Endothelial cell of umbilical vein (primary cell): ENCODE measurements at regions not wholly inside any gene's neighbourhood (a gene's known extent, or its start where the extent isn't known, plus 50 kb on each side); places are given as distances from the start of the nearest gene placed in this dataset.

Experiments used
- BruUV-seq: library from RNA; stranded (reverse); fragments of 400-500 nt; replicated peaks from 2 replicates; lab custom pipeline; 2021; lab: Mats Ljungman, UMichigan
- CTCF ChIA-PET: fragments of 300-600, 350-600 bp; sonication (Branson Sonifier 250); formaldehyde crosslinking; loops from one replicate; lab custom pipeline; 2021; ENCODE audit warnings: antibody characterized with exemption, inconsistent platforms; lab: Charles Lee
- POLR2A ChIA-PET: fragments of 300-600, 350-600 bp; sonication (Branson Sonifier 250); formaldehyde crosslinking; loops from one replicate; lab custom pipeline; 2021; ENCODE audit warnings: antibody characterized with exemption, inconsistent platforms; lab: Charles Lee
- DNase-seq: peaks from one replicate; pipeline ENCODE4 v3.0.0-alpha.2; 2011; ENCODE audit warnings: low read depth, low spot score
- FAIRE-seq: peaks from 2 replicates; lab custom pipeline; 2011; peaks lifted over from hg19 to GRCh38; lab: Jason Lieb, UNC
- H2AFZ ChIP-seq: 2 replicates; pipeline ENCODE4 v1.6.0; 2012; ENCODE audit warnings: low read depth, low read length, control low read depth, inconsistent platforms
- H3K27ac ChIP-seq: 2 replicates; pipeline ENCODE4 v1.5.1; 2011; ENCODE audit warnings: low read depth, mild to moderate bottlenecking, control low read depth, low read length, moderate library complexity; ENCODE audit not compliant: insufficient read depth
- H3K27me3 ChIP-seq, 2 experiments: 2 replicates each; pipeline versions ENCODE4 v1.6.0 to v1.6.1; 2011; ENCODE audit warnings: low read length in 2 of 2, mixed read lengths in 1 of 2; ENCODE audit not compliant: control insufficient read depth in 2 of 2, insufficient read depth in 2 of 2
- H3K36me3 ChIP-seq, 2 experiments: 2 replicates in 1 of 2; 3 replicates in 1 of 2; pipeline ENCODE4 v1.5.1; 2011; ENCODE audit warnings: low read length in 2 of 2, mild to moderate bottlenecking in 1 of 2, moderate library complexity in 1 of 2; ENCODE audit not compliant: control insufficient read depth in 2 of 2, insufficient read depth in 2 of 2; ENCODE audit errors: extremely low read depth in 1 of 2
- H3K4me1 ChIP-seq: 3 replicates; pipeline ENCODE4 v1.5.1; 2011; ENCODE audit warnings: mild to moderate bottlenecking, low read length; ENCODE audit not compliant: control insufficient read depth, insufficient read depth; ENCODE audit errors: extremely low read depth
- H3K4me2 ChIP-seq: 2 replicates; pipeline ENCODE4 v1.6.1; 2011; ENCODE audit warnings: low read length, control low read depth, mixed read lengths; ENCODE audit not compliant: insufficient read depth
- H3K4me3 ChIP-seq, 3 experiments: fragments of 200-600 bp in 1 of 3; sonication (generic), shearing (Covaris generic) in 1 of 3; replicated peaks in 1 of 3; 2 replicates each; pipeline ENCODE4 v1.5.1; 2011 to 2016; ENCODE audit warnings: control low read depth in 3 of 3, low read length in 3 of 3, mild to moderate bottlenecking in 2 of 3, inconsistent platforms in 1 of 3, low read depth in 1 of 3, moderate library complexity in 1 of 3; ENCODE audit not compliant: insufficient read depth in 1 of 3
- H3K79me2 ChIP-seq: 2 replicates; pipeline ENCODE4 v1.6.0; 2012; ENCODE audit warnings: low read length, inconsistent platforms; ENCODE audit not compliant: control insufficient read depth, insufficient read depth
- H3K9ac ChIP-seq: replicated peaks from 2 replicates; pipeline ENCODE3; 2011; ENCODE audit warnings: low read length, control low read depth; ENCODE audit not compliant: insufficient read depth; ENCODE audit errors: extremely low read depth
- H3K9me1 ChIP-seq: replicated peaks from 3 replicates; pipeline ENCODE4 v1.6.0; 2011; ENCODE audit warnings: mild to moderate bottlenecking, low read length; ENCODE audit not compliant: control insufficient read depth, insufficient read depth; ENCODE audit errors: extremely low read depth
- H3K9me3 ChIP-seq: replicated peaks from 2 replicates; pipeline ENCODE4 v1.5.1; 2012; ENCODE audit warnings: low read length, inconsistent platforms; ENCODE audit not compliant: control insufficient read depth, insufficient read depth
- H4K20me1 ChIP-seq: replicated peaks from 2 replicates; pipeline ENCODE3; 2011; ENCODE audit warnings: mild to moderate bottlenecking, low read length; ENCODE audit not compliant: control insufficient read depth, insufficient read depth; ENCODE audit errors: extremely low read depth
- CTCF ChIP-seq, 2 donors: IDR thresholded peaks; 1 replicate in 1 of 2; 2 replicates in 1 of 2; pipeline ENCODE4 v1.5.1; 2011; ENCODE audit warnings: low read length in 2 of 2, mild to moderate bottlenecking in 2 of 2, moderate library complexity in 2 of 2, control low read depth in 1 of 2, inconsistent platforms in 1 of 2, low read depth in 1 of 2; ENCODE audit not compliant: insufficient read depth in 1 of 2; ENCODE audit errors: extremely low read depth in 1 of 2
- EZH2 ChIP-seq: IDR thresholded peaks from 2 replicates; pipeline ENCODE4 v1.6.1; 2012; ENCODE audit warnings: borderline replicate concordance, low read depth, mild to moderate bottlenecking, moderate library complexity, low read length, inconsistent platforms; ENCODE audit not compliant: severe bottlenecking
- FOS ChIP-seq: IDR thresholded peaks from 2 replicates; pipeline ENCODE4 v1.6.1; 2011; ENCODE audit warnings: mild to moderate bottlenecking, low read length, moderate library complexity, borderline replicate concordance; ENCODE audit not compliant: insufficient read depth
- GATA2 ChIP-seq: IDR thresholded peaks from 2 replicates; pipeline ENCODE4 v1.7.0; 2011; ENCODE audit warnings: low read depth, mild to moderate bottlenecking, moderate library complexity, mixed read lengths, low read length; ENCODE audit not compliant: insufficient read length, insufficient read depth
- JUN ChIP-seq: IDR thresholded peaks from 2 replicates; pipeline ENCODE4 v1.6.1; 2011; ENCODE audit warnings: borderline replicate concordance, low read depth; ENCODE audit not compliant: insufficient read length, insufficient read depth
- MAX ChIP-seq: IDR thresholded peaks from 2 replicates; pipeline ENCODE4 v1.6.1; 2011; ENCODE audit not compliant: insufficient read depth, insufficient read length
- MYC ChIP-seq: IDR thresholded peaks from one replicate; pipeline ENCODE4 v1.6.1; 2011; ENCODE audit warnings: mild to moderate bottlenecking, low read depth, low read length
- POLR2A ChIP-seq: IDR thresholded peaks from 2 replicates; pipeline ENCODE4 v1.6.1; 2012; ENCODE audit warnings: low read depth, mild to moderate bottlenecking, control low read depth, low read length
- POLR2AphosphoS5 ChIP-seq: IDR thresholded peaks from 2 replicates; pipeline ENCODE4 v1.6.1; 2012; ENCODE audit warnings: low read depth, mild to moderate bottlenecking, control low read depth, low read length, moderate library complexity; ENCODE audit not compliant: insufficient read depth
- dilution Hi-C: fragments of 300-500 bp; cut with MboI; formaldehyde crosslinking; loops from one replicate; pipeline ENCODE4 v1.15.0; 2019; ENCODE audit warnings: low sequenced_read_pairs; ENCODE audit not compliant: extremely low pct_ligation_motif_present
- intact Hi-C: fragments of 100-400 bp; cut with micrococcal nuclease; formaldehyde crosslinking; loops from one replicate; pipeline ENCODE4 v1.10.0; 2022

- Histone ChIP-seq H3K9me1 (no peaks in the 10 kb centered on the region), H3K79me2 (no peaks in the 10 kb centered on the region), H3K27ac (no peak overlapping the region), H3K9ac (no peak overlapping the region), H3K36me3 (no peaks in the 10 kb centered on the region), H2AFZ (no peak overlapping the region), H3K4me1 (no peaks in the 10 kb centered on the region), H3K4me3 (no peak overlapping the region), H4K20me1 (no peaks in the 10 kb centered on the region), H3K4me2 (no peak overlapping the region), H3K9me3 (peaks cover 3% of the 10 kb centered on the region), H3K27me3 (no peaks in the 10 kb centered on the region)
- dilution Hi-C loops (no loop called here), intact Hi-C loops (no loop called here)
- FAIRE-seq, result no peak
- BruUV-seq, result no TSS peak
- CTCF ChIA-PET, result interaction anchor here (0.7 kb wide), 1 partner anchor 10 kb away, joined by 4 read pairs; no protein-coding TSS in a partner anchor
- TF ChIP-seq MAX (no peak), EZH2 (no peak), GATA2 (no peak), MYC (no peak), POLR2A (no peak), JUN (no peak), CTCF (IDR thresholded peaks at IDR 0.05; ENCODE audit: extremely low read depth in 1 of 2, insufficient read depth in 1 of 2, low read depth in 1 of 2, low read length in 2 of 2) (no peak), FOS (no peak), POLR2AphosphoS5 (no peak)
- POLR2A ChIA-PET, result no interaction called here
- no peak for DNase-seq
Observed at GRCh38 chr12:82109243-82109642, 248.9 kb downstream of the CCDC59 start.
